ENCODE measurements at regions not wholly inside any gene's neighbourhood (a gene's known extent, or its start where the extent isn't known, plus 50 kb on each side); places are given as distances from the start of the nearest gene placed in this dataset.

- WGBS, 3 donors = 73 to 81% (median 74%) methylated on average over 3 of the region's 3 CpGs
- intact Hi-C loops (cut with DNase I) = no loop called here
- Histone ChIP-seq H3K27me3 (ENCODE audit: insufficient read depth in 3 of 3, low read length in 2 of 3) (no peaks in the 10 kb centered on the region), H3K9me3 (no peaks in the 10 kb centered on the region), H3K4me3 (no peak overlapping the region), H3K36me3 (ENCODE audit: insufficient read depth in 1 of 2, low read depth in 1 of 2) (no peaks in the 10 kb centered on the region), H3K4me1 (peaks cover 25% of the 10 kb centered on the region), H3K27ac (no peak overlapping the region)
- ATAC-seq (no peak), DNase-seq (no peak)
- no peak for TF ChIP-seq CTCF (IDR thresholded peaks at IDR 0.05)
Measured at GRCh38 chr7:106486331-106486730, 174.6 kb downstream of the CCDC71L start.

- no peaks in the 10 kb centered on the region for H3K27me3 ChIP-seq (ENCODE audit: insufficient read depth in 3 of 3, low read length in 2 of 3)
- intact Hi-C loops (cut with DNase I) = no loop called here
- H3K4me3 ChIP-seq = no peak overlapping the region
- H3K27ac ChIP-seq = peak overlapping the region; percentile 63
- H3K4me1 ChIP-seq = peaks cover 25% of the 10 kb centered on the region
- ATAC-seq (no peak), DNase-seq (no peak)
- H3K36me3 ChIP-seq (ENCODE audit: insufficient read depth in 1 of 2, low read depth in 1 of 2) = no peaks in the 10 kb centered on the region
- 57 to 85% (median 74%) methylated on average over 1 of the region's 1 CpG for WGBS, 3 donors
- no peaks in the 10 kb centered on the region for H3K9me3 ChIP-seq
- TF ChIP-seq CTCF (IDR thresholded peaks at IDR 0.05) = no peak
Measured at GRCh38 chr7:106485919-106486318, 175.0 kb downstream of the CCDC71L start.

GRCh38 chr7:106485031-106485551 is 175.9 kb downstream of the CCDC71L start:
- H3K4me1 ChIP-seq = peaks cover 25% of the 10 kb centered on the region
- H3K36me3 ChIP-seq (ENCODE audit: insufficient read depth in 1 of 2, low read depth in 1 of 2) = no peaks in the 10 kb centered on the region
- no peaks in the 10 kb centered on the region for H3K9me3 ChIP-seq
- WGBS, 3 donors = 38 to 41% (median 41%) methylated on average over 1 of the region's 1 CpG
- no peak for TF ChIP-seq CTCF (IDR thresholded peaks at IDR 0.05)
- H3K4me3 ChIP-seq = no peak overlapping the region
- intact Hi-C loops (cut with DNase I) = no loop called here
- DNase-seq (no peak), ATAC-seq (peak; percentile 89 to 94 (median 92))
- H3K27me3 ChIP-seq (ENCODE audit: insufficient read depth in 3 of 3, low read length in 2 of 3) = no peaks in the 10 kb centered on the region
- H3K27ac ChIP-seq = peak overlapping the region; percentile 76

GRCh38 chr7:106484562-106484961 is 176.4 kb downstream of the CCDC71L start:
- no peak for DNase-seq
- WGBS, 3 donors = 22 to 41% (median 29%) methylated on average over 1 of the region's 1 CpG
- intact Hi-C loops (cut with DNase I) = no loop called here

More at GRCh38 chr7:106484562-106484961, 176.4 kb downstream of the CCDC71L start:
- H3K36me3 ChIP-seq (ENCODE audit: insufficient read depth in 1 of 2, low read depth in 1 of 2) = no peaks in the 10 kb centered on the region
- no peaks in the 10 kb centered on the region for H3K27me3 ChIP-seq (ENCODE audit: insufficient read depth in 3 of 3, low read length in 2 of 3)
- ATAC-seq = peak in 3 of 4 donors; percentile 17 to 32 (median 26)
- no peaks in the 10 kb centered on the region for H3K9me3 ChIP-seq
- peak overlapping the region; percentile 76 for H3K27ac ChIP-seq
- peaks cover 25% of the 10 kb centered on the region for H3K4me1 ChIP-seq
- no peak for TF ChIP-seq CTCF (IDR thresholded peaks at IDR 0.05)
- no peak overlapping the region for H3K4me3 ChIP-seq
